CD14-positive monocyte (primary cell): ENCODE measurements at regions not wholly inside any gene's neighbourhood (a gene's known extent, or its start where the extent isn't known, plus 50 kb on each side); places are given as distances from the start of the nearest gene placed in this dataset.

Experiments
- DNase-seq, 3 donors: peaks; one replicate each; pipeline ENCODE4 v3.0.0-alpha.2; 2011 to 2022
- H2AFZ ChIP-seq: 2 replicates; pipeline ENCODE4 v1.6.0; 2012; ENCODE audit warnings: mild to moderate bottlenecking, low read depth, low read length, inconsistent platforms; ENCODE audit not compliant: insufficient read depth, poor library complexity, severe bottlenecking
- H3K27ac ChIP-seq, 2 donors: 1 replicate in 1 of 2; 2 replicates in 1 of 2; pipeline ENCODE4 v1.5.1; 2012 to 2013; ENCODE audit warnings: low read length in 2 of 2, control low read depth in 1 of 2, inconsistent platforms in 1 of 2, low read depth in 1 of 2, mild to moderate bottlenecking in 1 of 2
- H3K27me3 ChIP-seq, 2 donors: one replicate each; pipeline versions ENCODE4 v1.6.0 to v1.6.1; 2011 to 2013; ENCODE audit warnings: low read length in 2 of 2; ENCODE audit not compliant: control insufficient read depth in 2 of 2, insufficient read depth in 2 of 2
- H3K36me3 ChIP-seq, 2 donors: replicated peaks in 1 of 2; 1 replicate in 1 of 2; 2 replicates in 1 of 2; pipeline versions ENCODE4 v1.5.1 to v1.6.1; 2012 to 2013; ENCODE audit warnings: low read length in 2 of 2, control low read depth in 1 of 2, inconsistent platforms in 1 of 2, mild to moderate bottlenecking in 1 of 2; ENCODE audit not compliant: insufficient read depth in 2 of 2, control insufficient read depth in 1 of 2
- H3K4me1 ChIP-seq, 2 donors: 1 replicate in 1 of 2; 2 replicates in 1 of 2; pipeline versions ENCODE4 v1.5.1 to v1.6.1; 2012 to 2013; ENCODE audit warnings: low read length in 2 of 2, control low read depth in 1 of 2, inconsistent platforms in 1 of 2, mild to moderate bottlenecking in 1 of 2, moderate library complexity in 1 of 2; ENCODE audit not compliant: insufficient read depth in 2 of 2, control insufficient read depth in 1 of 2
- H3K4me2 ChIP-seq: replicated peaks from 2 replicates; pipeline ENCODE3; 2012; ENCODE audit warnings: low read length, moderate library complexity, mild to moderate bottlenecking; ENCODE audit not compliant: poor library complexity, severe bottlenecking; ENCODE audit errors: extremely low read depth
- H3K4me3 ChIP-seq, 3 experiments: fragments of 200-600 bp in 1 of 3; sonication (generic) in 1 of 3; replicated peaks in 1 of 3; 1 replicate in 2 of 3; 2 replicates in 1 of 3; pipeline ENCODE4 v1.5.1; 2011 to 2013; ENCODE audit warnings: low read length in 3 of 3, mild to moderate bottlenecking in 3 of 3, control low read depth in 2 of 3, low read depth in 2 of 3, inconsistent platforms in 1 of 3, moderate library complexity in 1 of 3
- H3K79me2 ChIP-seq: 2 replicates; pipeline ENCODE4 v1.6.0; 2012; ENCODE audit warnings: mild to moderate bottlenecking, control low read depth, inconsistent platforms, low read length, moderate library complexity; ENCODE audit not compliant: insufficient read depth
- H3K9ac ChIP-seq: 2 replicates; pipeline ENCODE4 v1.6.0; 2017; ENCODE audit warnings: low read length, mild to moderate bottlenecking; ENCODE audit not compliant: insufficient read depth, poor library complexity, severe bottlenecking
- H3K9me3 ChIP-seq, 2 donors: replicated peaks in 1 of 2; 1 replicate in 1 of 2; 2 replicates in 1 of 2; pipeline versions ENCODE4 v1.5.1 to v1.6.1; 2012 to 2013; ENCODE audit warnings: low read length in 2 of 2, control low read depth in 1 of 2; ENCODE audit not compliant: control insufficient read depth in 1 of 2, insufficient read depth in 1 of 2
- H4K20me1 ChIP-seq: 2 replicates; pipeline ENCODE4 v1.6.0; 2012; ENCODE audit warnings: mild to moderate bottlenecking, low read length, control low read depth, moderate library complexity; ENCODE audit not compliant: insufficient read depth
- H3K27ac Mint-ChIP-seq, 7 donors: one replicate each; pipeline ENCODE4 v1.8.0; 2020; ENCODE audit warnings: mild to moderate bottlenecking in 7 of 7, mixed read lengths in 7 of 7, moderate library complexity in 6 of 7, inconsistent platforms in 2 of 7
- H3K27me3 Mint-ChIP-seq, 3 donors: one replicate each; pipeline ENCODE4 v1.8.0; 2021 to 2022; ENCODE audit warnings: low read depth in 3 of 3, mild to moderate bottlenecking in 3 of 3, mixed read lengths in 3 of 3, moderate library complexity in 3 of 3, inconsistent platforms in 1 of 3
- H3K36me3 Mint-ChIP-seq, 2 donors: one replicate each; pipeline ENCODE4 v1.8.0; 2020; ENCODE audit warnings: mixed read lengths in 2 of 2, inconsistent platforms in 1 of 2, mild to moderate bottlenecking in 1 of 2
- H3K4me1 Mint-ChIP-seq: one replicate; pipeline ENCODE4 v1.8.0; 2020; ENCODE audit warnings: mild to moderate bottlenecking, mixed read lengths
- H3K4me3 Mint-ChIP-seq, 2 donors: one replicate each; pipeline ENCODE4 v1.8.0; 2020; ENCODE audit warnings: mild to moderate bottlenecking in 2 of 2, mixed read lengths in 2 of 2, moderate library complexity in 1 of 2
- H3K9me3 Mint-ChIP-seq, 7 donors: one replicate each; pipeline ENCODE4 v1.8.0; 2020 to 2022; ENCODE audit warnings: mixed read lengths in 7 of 7, mild to moderate bottlenecking in 6 of 7, moderate library complexity in 6 of 7, inconsistent platforms in 2 of 7
- CTCF ChIP-seq: fragments of 200-600 bp; IDR thresholded peaks from one replicate; pipeline ENCODE4 v1.8.0; 2022; ENCODE audit warnings: antibody characterized with exemption, mild to moderate bottlenecking
- WGBS: methylation state at CpG from one replicate; pipeline ENCODE4 v1.1.5; 2013; ENCODE audit warnings: missing lambda C conversion rate; ENCODE audit not compliant: insufficient coverage; 5-methylcytosine and 5-hydroxymethylcytosine counted together
- intact Hi-C, 2 donors: fragments of 100-400 bp; cut with micrococcal nuclease; formaldehyde crosslinking; loops; one replicate each; pipeline versions ENCODE4 v1.15.0 to v1.15.1; 2023

DNA sequence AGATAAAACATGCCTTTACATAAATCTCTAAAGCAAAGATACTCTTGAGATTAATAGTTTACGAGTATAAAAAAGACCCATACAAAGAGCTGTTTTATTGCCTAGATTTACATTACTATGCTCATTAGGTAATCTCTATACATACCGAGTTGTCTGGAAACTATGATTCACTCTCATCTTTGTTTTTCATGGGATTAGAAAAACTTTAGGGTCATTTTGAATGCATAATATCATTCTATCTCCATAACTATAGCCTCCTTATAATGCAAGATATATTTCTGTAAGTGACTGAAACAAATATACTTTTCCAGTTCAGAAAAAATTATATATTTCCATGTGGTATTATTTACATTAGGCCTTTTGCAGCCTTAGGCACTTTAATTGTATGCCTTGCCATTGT, 1088.7 kb upstream of the ARRDC3 start:
- no peak for DNase-seq
- Mint-ChIP-seq H3K4me1 (no peaks in the 10 kb centered on the region), H3K27ac (no peak overlapping the region)

DNA sequence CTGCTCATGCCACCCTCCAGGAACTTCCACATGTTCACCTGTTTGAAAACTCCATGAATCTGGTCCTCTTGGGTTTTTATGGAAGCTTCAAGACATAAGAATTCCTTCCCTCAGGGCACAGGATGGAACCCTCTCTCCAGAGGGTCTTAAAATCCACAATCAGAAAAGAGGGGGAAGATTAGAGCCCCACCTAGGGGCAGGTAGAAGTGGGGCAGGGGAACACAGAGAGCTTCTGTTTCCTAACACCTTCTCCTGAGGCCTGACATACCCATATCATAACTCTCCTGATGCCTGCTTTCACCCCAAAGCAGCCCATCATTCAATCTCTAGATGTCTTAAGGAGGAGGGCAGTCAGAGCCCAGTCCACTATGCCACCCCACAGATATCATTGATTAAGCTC, 1087.7 kb upstream of the ARRDC3 start:
- Mint-ChIP-seq H3K27ac (no peak overlapping the region), H3K9me3 (peaks cover 0 to 17% (median 8%) of the 10 kb centered on the region in 7 donors), H3K4me3 (no peak overlapping the region), H3K36me3 (no peaks in the 10 kb centered on the region), H3K27me3 (peaks cover 0 to 2% (median 0%) of the 10 kb centered on the region in 3 donors), H3K4me1 (no peaks in the 10 kb centered on the region)
- Histone ChIP-seq H3K79me2 (no peaks in the 10 kb centered on the region), H3K4me3 (no peak overlapping the region), H3K36me3 (no peaks in the 10 kb centered on the region), H3K9ac (no peak overlapping the region), H3K4me2 (no peak overlapping the region), H3K27ac (no peak overlapping the region), H4K20me1 (no peaks in the 10 kb centered on the region), H3K4me1 (no peaks in the 10 kb centered on the region), H3K9me3 (peaks cover 6 to 10% of the 10 kb centered on the region in 2 donors), H3K27me3 (no peaks in the 10 kb centered on the region), H2AFZ (no peak overlapping the region)
- TF ChIP-seq CTCF: no peak
- intact Hi-C loops: no loop called here
- DNase-seq: no peak

More for the DNA sequence above, 1088.7 kb upstream of the ARRDC3 start:
- TF ChIP-seq CTCF: no peak
- peaks cover 0 to 20% (median 8%) of the 10 kb centered on the region in 7 donors for H3K9me3 Mint-ChIP-seq
- Histone ChIP-seq H3K27me3 (no peaks in the 10 kb centered on the region), H3K4me1 (no peaks in the 10 kb centered on the region), H3K9me3 (peaks cover 6 to 12% of the 10 kb centered on the region in 2 donors), H3K4me2 (no peak overlapping the region), H3K36me3 (no peaks in the 10 kb centered on the region), H2AFZ (no peak overlapping the region), H3K4me3 (no peak overlapping the region), H3K9ac (no peak overlapping the region), H4K20me1 (no peaks in the 10 kb centered on the region), H3K27ac (no peak overlapping the region), H3K79me2 (no peaks in the 10 kb centered on the region)
- H3K27me3 Mint-ChIP-seq: peaks cover 0 to 2% (median 0%) of the 10 kb centered on the region in 3 donors
- intact Hi-C loops: no loop called here
- no peaks in the 10 kb centered on the region for H3K36me3 Mint-ChIP-seq
- H3K4me3 Mint-ChIP-seq: no peak overlapping the region
- WGBS: no CpG with 5 or more reads among the region's 2 CpGs
